ENCODE measurements at regions not wholly inside any gene's neighbourhood (a gene's known extent, or its start where the extent isn't known, plus 50 kb on each side); places are given as distances from the start of the nearest gene placed in this dataset.

DNA sequence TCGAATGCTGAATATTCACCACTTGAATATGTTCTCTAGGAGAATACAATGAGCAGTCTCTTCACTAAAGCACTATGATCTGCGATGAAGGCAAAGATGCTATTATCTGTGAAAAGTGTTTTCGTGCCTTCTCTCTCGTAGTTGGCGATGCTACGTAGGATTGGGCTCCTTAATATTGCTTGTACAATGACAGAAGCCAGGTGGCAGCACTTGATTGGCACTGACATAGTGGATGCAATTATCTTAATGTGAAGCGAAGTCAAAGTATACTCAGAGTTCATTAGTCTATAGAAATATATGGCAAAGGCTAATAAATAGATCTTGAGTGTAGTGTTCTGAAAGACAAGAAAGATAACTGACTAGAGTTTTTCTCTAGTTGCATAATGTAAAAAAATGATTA is 1135.7 kb upstream of the AGA start:
- no peak for DNase-seq (ENCODE audit: low read depth)

DNA sequence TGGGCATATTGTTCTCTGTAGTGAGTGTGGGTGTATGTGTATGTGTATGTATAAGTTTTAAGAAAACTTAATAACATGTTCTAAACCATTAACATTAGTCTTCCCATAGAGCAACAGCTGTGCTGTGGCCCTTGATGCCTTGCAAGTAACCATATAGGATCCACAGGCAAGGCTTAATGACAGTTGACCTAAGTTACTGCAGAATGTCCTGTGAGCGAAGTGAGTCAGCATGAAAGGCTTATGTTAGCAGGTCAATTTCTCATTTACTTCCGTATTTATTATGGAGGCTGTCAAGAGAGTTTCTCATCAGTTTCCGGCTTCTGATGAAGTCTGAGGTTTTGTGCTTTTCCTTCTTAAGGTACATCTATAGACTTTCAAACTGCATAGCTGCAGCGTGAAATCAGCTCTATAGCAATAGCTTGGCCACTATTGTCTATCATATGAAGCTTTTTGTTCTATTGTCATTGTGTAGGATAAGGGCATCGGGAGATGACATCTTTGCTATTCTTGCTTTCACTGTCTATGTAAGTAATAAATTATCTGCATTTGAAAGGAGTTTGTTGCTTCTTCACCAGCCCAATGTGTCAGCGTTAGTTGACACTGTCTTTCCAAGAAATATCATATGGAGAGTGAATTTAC is 1153.4 kb upstream of the AGA start:
- no peak for DNase-seq (ENCODE audit: low read depth)

DNA sequence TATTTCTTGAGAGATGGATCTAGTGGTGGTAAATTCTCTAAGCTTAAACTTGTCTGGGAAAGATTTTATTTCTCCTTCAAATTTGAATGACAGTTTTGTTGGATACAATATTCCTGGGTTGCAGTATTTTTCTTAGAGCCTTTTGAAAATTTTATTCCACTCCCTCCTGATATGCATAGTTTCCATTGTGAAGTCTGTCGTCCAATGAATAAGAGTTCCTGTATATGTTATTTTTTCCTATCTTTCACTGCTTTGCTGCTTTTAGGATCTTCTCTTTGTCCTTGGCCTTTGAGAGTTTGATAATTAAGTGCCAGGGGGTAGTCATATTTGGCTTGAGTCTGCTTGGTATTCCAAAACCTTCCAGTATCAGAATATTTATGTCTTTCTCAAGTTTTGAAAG is 1156.4 kb upstream of the AGA start:
- DNase-seq (ENCODE audit: low read depth), result no peak

DNA sequence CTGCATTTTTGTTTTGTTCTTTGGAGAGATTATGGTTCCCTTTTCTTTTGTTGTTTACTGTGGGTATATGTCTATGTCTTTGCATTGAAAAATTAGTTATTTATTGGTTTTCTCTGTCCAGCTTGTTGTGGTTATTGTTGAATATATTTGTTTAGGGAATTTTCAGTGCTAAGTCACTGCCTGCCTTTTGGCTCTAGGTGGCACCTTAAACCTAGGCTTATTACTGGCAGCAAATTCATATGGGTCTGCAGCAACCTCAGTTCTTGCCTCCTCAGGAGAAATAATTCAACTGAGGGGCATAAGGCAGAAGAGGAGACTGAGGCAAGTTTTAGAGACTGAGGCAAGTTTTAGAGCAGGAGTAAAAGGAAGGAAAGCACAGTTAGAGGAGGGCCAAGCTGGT is 1157.3 kb upstream of the AGA start:
- DNase-seq (ENCODE audit: low read depth), result no peak

DNA sequence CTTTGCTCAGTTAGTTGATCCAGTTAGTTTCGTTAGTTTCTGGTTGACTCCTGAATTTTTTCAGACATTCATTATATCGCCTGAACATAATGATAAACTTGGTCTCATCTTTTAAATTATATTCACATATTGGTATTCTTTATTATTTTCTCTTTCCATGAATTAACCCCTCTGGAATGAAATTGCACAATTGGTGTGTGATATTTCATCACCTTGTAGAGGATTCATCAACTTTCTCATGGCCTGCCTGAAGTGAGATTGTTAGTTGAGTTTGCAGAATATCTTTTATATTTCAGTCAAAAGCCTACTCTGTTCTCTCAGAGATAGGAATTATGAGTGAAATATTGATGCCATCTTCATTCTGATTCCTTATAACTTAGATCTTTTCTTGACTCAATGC is 1160.6 kb upstream of the AGA start:
- DNase-seq (ENCODE audit: low read depth), result no peak

DNA sequence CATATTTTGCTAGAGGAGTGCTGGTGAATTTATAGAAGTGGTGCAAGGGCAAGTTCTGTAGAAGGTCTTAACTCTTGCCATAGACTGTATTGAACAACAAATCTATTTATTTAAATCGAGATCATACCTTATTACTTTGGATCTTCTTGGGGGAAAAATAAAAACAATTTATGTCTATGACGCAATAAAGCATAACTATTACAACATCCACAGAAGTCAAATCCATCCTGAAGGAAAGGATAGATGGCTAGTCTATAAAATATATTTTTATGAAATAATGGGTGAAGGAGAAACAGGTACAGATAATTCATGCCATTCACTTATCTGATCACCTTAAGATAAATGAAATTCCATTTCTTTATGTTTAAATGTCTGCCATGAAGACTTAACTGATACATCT is 1168.8 kb upstream of the AGA start:
- DNase-seq (ENCODE audit: low read depth), result no peak

DNA sequence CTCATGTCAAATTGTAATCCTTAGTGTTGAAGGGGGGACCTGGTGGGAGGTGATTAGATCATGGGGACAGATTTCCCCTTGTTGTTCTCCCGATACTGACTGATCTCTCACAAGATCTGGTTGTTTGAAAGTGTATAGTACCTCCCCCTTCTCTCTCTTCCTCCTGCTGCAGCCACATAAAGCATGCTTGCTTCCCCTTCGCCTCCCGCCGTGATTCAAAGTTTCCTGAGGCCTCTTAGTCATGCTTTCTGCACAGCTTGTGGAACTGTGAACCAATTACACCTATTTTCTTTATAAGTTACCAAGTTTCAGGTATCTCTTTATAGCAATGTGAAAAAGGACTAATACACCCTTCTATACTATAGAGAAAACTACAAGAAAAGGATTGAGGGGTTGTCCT is 1170.5 kb upstream of the AGA start:
- DNase-seq (ENCODE audit: low read depth), result no peak

DNA sequence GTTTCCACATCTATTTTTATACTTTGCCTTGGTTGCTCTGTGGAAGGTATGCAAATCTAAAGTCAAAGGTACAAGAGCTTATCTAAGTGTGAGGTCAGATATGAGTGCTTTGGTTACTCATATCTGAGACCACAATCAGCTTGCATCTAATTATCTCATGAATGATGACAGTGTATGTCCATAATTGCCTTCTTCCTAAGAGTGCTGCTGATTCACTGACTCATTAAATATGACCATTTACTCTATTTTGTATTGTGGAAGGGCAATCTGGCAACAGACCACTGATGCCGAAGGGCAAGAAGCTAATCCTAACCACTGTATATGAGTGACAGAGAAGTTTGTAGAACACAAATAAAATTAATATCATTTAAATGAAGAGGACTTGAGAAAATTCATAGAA is 1190.2 kb upstream of the AGA start:
- DNase-seq (ENCODE audit: low read depth), result no peak

DNA sequence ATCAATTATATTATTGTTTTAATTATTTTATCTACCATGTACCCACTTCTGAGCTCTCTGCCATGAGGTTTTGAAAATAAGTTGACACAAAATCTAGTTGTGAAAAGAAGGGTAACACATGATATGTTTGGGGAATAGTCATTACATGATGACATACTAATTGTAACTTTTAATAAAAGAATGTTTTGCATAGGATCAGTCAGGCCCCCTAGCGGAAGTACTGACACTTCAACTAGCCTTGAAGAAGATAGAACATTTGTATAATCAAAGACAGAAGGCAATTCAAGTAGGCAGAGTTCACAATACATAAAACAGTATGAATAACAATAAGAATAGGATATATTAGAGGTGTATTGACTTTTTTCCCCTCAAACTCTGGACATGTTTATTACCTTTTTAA is 1191.0 kb upstream of the AGA start:
- DNase-seq (ENCODE audit: low read depth), result no peak

DNA sequence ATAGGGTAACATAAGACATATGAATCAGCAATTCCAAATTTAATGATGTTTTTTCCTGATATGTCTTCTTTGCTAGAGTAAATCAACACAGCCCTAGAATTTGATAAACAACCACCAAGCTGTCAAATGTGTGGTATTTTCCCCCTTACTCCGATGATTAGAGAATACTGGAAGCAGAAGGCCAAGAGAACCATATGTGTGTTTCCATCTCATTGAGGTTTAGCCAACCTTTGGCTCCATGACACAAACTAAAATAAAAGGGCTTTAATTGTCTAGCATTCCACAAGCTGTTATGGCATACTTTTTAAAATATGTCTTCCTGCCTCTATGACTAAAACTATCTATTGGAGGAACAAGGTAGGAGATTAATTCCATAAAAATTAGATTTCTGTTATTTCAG is 1222.4 kb upstream of the AGA start:
- no peak for DNase-seq (ENCODE audit: low read depth)

DNA sequence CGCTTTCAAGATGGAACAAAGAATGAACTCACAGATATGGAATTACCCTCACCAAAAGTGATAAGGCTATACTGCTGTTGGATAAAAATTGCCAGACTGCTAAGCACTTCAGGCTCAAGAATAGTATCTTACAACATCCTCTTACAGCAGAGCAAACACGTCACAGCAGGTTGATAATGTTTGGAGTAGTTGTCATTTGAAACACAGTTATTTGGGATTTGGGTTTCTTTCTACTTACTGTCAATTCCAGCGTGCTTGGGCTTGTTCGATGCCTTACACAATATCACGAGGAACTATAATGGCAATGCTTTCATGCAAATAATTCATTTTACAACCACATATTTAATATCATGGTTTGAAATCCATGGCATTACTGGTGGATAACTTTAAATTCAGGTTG is 1223.7 kb upstream of the AGA start:
- no peak for DNase-seq (ENCODE audit: low read depth)

DNA sequence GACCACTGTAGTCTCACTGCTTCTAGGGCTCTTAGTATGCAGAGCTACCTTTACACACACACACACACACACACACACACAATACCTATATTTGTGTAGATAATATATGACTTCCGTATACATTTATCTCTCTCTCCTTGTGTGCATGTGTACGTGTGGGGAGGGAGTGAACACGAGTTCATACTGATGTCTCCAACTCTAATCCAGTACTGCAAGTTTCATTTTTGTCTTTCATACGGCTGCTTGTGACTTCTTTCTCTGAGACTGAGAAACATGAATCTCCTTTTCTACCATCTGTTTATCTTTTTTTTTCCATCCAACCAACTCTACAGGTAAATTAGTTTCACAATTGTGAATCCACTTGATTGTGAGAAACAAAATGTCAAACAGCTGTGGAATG is 1229.5 kb upstream of the AGA start:
- no peak for DNase-seq (ENCODE audit: low read depth)

DNA sequence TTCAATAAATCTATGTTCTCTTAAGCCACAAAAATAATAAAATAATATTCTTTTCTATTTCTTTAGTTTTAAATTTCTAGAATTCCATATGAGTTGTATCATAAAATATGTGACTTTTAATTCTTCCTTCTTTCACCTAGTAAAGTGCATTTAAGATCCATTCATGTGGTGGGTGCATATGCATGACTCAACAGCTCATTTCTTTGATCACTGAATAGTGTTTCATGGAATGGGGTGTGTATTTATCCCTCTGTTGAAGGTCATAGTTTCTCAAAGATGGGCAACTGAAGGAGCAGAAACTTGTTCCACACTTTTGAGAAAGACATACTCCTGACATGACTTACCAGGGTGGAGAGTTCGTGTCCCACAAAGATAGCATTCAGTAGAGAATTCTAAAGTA is 1230.3 kb upstream of the AGA start:
- no peak for DNase-seq (ENCODE audit: low read depth)

DNA sequence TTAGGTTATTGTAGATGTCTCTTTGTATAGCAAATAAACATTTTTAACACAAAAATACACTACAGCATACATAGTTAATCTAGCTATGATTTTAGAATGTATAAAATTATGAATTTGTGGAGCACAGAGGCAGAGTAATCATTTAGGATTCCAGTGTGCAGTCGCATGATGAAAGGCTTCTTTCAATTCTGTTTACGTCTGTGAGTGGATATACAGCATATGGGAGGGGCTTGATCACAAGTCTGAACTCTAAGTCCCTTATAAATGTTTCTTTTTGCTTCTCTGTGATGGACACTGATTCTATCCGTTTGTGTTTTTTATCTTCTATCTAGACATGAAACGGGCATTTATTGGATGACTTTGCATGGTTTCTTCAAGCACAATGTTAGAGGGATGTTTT is 1239.6 kb upstream of the AGA start:
- no peak for DNase-seq (ENCODE audit: low read depth)

DNA sequence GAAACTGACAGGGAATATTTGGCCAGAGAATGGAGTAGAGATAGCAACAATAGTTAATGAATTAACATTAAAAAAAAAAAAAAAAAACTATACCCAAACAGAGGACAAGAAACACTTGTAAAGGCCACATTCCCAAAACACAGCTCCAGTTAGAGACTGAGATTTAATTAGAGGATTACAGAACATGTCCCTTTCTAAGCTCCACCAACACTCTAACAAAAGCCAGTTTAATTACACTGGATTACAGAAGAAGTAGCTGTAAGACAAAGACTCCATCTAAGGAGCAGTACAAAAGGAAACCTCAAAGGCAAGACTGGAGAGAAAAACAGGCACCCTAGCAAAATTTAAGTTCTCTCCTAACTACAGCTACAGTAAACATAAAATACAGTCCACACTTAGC is 1247.7 kb upstream of the AGA start:
- no peak for DNase-seq (ENCODE audit: low read depth)

DNA sequence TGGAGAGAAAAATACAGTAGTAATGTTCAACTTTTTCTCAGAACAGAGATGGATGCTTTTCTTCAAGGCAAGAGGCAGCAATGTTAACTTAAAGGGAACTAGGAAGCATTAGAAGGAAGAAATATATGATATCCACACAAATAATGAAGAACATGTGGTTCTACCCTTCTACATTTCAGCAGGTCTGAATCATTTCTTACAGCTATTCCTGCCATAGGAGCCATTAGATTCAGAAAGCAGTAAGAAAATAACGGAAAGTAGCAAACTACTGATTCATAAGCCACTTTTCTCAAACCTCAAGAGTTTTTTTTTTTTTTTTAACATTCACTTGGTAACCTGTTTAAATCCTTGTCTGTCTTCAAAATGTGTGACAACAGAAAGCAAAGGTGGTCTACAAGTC is 1251.6 kb upstream of the AGA start:
- DNase-seq (ENCODE audit: low read depth), result no peak

DNA sequence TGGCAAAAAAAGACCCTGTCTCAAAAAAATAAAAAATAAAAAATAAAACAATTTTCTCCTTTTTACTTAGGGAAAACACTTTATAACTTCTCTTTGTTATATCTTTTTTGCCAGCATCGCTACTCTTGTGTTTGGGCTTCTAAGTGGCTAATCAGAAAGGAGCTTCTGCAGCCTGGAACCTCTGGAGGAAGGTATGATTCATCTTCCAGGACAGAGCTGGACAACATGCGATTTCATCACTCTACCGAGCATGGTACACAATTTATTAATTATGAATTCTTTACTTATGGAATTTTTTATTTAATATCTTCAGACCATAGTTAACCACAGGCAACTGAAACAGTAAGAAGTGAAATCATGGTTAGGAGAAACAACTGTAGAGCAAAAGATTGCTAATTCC is 1254.3 kb upstream of the AGA start:
- no peak for DNase-seq (ENCODE audit: low read depth)

DNA sequence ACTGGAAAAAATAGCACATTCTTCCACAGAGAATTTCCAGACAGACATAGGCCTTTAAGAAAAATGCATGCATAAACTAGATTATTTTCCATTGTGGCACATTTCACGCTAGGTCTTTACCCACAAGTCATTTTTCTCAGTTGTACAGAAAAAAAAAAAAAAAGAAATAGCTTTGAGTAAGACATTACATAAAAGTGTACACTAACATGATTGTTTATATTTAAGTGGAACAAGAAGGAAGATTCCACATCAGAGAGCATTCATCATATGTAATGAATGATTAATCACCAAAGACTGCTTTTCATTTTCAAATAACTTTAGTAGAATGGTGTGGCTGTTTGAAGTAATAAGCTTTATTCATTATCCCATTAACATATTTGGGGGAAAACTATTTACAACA is 1270.2 kb upstream of the AGA start:
- no peak for DNase-seq (ENCODE audit: low read depth)

DNA sequence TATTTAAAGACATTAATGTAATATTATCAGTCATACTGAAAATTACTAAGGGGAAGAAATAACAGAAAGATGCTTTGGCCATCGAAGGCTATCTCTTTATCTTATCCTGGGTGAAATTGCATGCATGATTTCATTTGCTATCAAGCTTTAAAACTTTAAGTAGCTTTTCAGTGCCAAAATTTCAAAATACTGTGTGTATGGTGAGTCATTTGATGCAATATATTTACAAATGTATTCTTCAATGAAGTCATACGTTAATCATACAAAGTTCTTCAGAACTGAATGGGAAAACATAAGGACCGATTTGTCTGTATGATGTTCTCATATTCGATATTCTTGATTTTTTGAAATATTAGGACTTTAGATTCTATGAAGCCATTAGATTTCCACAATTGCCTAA is 1295.8 kb upstream of the AGA start:
- DNase-seq (ENCODE audit: low read depth), result no peak

DNA sequence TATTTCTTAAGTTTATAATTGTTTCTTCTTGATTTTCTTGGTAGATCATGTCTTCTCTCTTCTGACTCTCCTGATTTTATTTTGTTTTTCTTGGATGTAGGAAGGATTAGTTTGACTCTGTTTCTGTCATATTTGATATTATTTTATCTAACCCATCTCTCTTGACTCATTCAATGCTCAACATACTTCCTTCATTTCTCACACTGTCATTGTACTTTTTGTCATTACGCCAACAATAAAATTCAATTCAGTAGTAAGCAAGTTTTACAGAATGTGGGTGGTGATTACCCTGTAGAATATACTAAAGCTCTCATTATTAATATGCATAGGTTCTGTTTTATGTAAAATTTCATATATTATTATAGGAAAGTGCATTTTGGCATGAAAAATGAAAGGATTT is 1303.0 kb upstream of the AGA start:
- no peak for DNase-seq (ENCODE audit: low read depth)

DNA sequence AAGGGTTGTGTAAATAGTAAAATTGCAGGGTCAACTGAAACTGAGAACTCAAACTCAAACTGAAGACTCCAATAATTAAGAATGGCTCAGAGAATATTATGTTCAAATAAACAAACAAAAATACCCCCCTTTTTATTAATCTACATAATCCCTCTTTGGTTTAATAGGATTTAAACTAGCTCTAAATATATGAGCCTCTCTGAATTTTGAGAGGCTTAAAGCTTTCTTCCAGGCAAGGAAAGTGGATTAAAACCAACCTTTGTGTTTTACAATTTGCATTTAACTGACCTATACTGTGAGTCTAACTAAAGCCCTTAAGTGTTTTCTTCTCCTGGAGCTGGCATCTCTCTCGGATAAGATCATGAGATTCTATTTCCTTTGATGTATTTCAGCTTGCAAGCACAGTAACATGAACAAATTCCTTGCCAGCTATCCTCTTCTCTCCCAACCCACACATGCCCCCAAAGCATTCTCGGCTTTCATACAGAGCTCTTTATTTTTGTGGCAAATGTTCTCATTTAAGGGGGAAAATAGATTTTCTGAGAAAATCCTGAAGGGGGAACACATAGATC is 1310.8 kb upstream of the AGA start:
- no peak for DNase-seq (ENCODE audit: low read depth)

DNA sequence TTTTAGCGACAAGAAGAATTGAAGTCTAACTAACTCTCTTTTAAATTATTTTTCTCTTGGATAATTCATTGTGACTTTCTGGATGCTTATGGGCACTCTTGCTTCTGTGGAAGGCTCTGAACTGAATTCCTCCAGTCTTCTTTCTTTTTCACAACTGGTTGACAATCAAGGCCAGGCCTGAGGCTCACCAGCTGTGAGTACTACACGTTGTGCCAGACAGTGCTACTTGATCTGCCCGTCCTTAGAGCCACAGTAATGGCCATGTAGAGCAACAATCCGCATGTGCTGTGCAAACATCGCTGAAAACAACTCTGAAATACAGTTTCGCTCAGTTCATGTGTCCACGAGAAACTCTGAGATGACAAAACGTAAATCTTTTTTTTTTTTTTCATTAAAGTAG is 1336.3 kb upstream of the AGA start:
- no peak for DNase-seq (ENCODE audit: low read depth)

DNA sequence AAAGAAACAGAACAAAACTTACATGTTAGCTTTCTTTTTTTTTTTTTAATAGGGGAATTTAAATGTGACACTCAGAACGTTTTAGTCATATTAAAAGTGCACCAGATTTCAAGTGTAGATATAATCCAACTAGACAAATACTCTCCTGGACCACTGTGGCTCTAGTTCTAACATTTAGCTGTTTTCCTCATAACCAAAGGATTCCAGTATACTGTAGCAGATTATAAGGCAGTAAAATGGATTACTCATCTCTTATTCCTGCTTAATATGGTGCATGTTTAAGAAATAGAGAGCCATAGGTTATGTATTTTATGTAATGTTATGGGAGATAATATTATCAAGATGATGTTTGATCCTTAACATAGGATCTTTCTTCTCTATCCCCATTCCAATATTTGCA is 1339.5 kb upstream of the AGA start:
- DNase-seq (ENCODE audit: low read depth), result no peak

DNA sequence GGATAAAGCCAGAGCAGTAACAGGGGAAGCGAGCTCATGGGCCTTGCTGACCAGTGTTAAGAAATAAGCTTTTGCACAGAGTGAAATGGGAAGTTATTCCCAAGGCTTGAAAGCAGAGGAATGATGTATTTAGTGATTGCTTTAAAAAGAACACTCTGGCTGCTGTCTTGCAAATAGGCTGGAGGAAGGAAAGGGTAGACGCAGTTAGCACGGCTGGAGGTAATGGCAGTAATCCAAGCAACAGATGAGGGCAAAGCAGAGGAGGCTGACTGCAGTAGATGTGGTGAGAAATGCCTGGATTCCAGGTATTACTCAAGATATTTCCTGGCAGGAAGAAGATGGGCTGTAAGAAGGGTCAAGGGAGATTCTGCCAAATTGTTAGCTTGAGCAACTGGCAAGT is 1342.3 kb upstream of the AGA start:
- no peak for DNase-seq (ENCODE audit: low read depth)

DNA sequence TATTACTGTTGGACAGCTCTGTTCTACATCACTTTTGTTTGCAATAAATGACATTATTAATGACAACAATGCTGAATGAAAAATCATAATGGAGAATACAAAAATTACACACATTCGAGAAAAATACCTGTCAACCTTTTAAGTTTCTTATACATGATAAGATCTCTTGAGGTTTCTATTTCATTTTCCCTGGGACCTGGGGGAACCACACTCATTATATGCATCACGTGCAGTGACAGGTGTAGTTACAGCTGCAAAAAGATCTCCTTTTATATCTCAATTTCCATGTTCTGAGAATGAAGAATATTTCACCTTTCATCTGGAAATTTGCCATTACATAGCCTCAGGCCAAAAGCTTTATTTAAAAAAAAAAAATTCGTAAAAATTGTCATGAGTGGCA is 1347.0 kb upstream of the AGA start:
- no peak for DNase-seq (ENCODE audit: low read depth)

Measured in activated T-helper 1 cell treated with Interleukin-2 at 50 U/mL for 16 hours (primary cell).